Left kidney (tissue), 1 donor: ENCODE measurements at regions not wholly inside any gene's neighbourhood (a gene's known extent, or its start where the extent isn't known, plus 50 kb on each side); places are given as distances from the start of the nearest gene placed in this dataset.
"Not testable (repeated sequence)": the region's sequence is repeated elsewhere in the genome, so short reads cannot be mapped to it uniquely, and the experiment has no call there.

Source experiments
- DNase-seq: peaks from one replicate; pipeline ENCODE4 v3.0.0-alpha.2; 2013

DNA sequence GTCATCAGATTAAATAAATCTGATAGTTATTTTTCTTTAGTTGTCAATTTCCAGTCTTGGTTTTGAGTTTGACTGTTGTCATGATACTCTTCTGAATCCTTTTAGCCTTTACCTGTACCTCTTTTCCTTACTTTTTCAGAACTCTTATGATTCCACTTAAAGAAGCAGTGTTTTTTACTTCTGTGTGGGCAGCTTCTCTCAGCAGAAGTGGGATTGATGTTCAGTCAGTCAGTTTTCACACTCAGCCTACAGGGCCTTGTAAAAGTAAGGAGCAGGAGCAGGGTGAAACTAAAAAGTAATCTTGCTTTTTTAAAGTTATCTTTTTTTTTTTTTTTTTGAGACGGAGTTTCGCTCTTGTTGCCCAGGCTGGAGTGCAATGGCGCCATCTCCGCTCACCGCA is 75.1 kb downstream of the HAUS1 start:
- no peak for DNase-seq

DNA sequence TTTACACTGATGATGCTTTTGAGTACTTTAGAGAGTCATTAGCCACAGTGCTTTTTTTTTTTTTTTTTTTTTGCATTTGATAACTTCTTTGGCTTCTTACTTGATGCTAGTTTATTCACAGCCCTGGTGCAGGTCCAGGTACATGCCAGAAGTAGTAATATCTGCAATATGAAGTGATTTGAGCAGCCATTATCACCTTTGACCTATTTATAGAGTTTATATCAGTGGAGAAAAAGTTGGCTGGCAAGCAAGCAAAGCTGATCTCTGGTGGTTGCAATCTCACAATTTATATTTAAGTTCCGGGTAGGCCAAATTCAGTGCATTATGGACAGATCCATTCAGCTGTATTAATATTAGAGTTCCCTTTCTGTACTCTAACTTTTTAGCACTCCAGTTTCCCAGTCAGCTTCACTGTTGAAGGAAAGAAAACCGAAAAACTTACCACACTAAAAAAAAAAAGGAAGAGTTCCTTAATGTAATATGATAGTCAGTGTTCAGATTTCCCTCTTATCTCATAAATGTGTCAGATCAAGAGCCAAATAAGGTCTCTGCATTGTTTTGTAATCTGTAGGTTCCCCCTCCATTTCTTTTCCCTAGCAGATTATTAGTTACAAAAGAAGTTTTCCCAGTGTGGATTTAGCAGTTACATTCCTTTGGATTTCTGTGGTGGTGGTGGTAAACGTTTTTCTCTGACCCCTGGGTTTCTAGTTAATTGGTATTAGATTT is 78.6 kb downstream of the HAUS1 start:
- DNase-seq, result no peak

- DNase-seq, result not testable (repeated sequence)
Observed at GRCh38 chr18:46184296-46184695, 80.1 kb downstream of the HAUS1 start.

DNA sequence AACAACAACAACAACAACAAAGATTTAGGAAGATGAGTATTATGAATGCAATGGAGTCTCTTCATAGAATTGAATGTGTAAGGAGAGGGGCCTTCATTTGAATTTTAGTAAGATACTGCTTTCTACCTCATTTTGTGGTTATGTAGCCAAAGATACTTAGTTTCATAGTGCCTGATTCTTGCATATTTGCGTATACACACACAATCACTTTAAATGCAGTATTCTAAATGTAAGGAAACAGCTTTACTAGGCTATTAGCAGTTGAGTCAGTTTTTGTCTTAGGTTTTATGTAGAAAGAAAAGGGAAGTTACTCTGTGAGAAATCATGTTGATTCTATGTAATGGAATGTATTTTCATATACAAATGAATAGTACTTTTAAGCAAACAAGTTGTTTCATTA is 80.5 kb downstream of the HAUS1 start:
- DNase-seq, result no peak

- no peak for DNase-seq
Observed at GRCh38 chr18:46190667-46191066, 86.5 kb downstream of the HAUS1 start.

DNA sequence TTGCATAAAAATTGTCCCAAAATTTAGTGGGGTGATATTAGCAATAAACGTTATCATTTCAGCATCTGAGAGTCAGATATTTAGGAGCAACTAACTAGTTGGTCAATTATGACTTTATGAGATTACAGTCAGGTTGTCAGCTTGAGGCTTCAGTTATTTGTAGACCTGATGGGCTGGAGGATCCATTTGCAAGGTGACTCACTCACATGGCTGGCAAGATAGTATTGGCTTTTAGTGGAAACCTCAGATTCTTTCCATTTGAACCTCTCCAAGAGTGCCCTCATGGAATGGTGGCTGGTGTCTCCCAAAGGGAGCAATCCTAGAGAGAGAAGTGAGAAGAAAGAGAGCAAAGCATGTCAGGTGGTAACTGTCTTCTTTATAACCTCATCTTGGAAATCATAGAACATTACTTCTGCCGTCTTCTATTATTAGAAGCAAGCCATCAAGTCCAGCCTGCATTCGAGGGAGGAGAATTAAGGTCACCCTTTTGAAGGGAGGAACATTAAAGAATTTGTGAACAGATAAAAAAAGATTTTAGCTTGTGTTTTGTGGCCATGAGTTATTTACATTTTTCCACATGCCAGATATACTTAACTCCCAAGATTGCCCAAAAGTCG is 92.5 kb downstream of the HAUS1 start:
- no peak for DNase-seq

- no peak for DNase-seq
Observed at GRCh38 chr18:46199515-46200147, 95.4 kb downstream of the HAUS1 start.

DNA sequence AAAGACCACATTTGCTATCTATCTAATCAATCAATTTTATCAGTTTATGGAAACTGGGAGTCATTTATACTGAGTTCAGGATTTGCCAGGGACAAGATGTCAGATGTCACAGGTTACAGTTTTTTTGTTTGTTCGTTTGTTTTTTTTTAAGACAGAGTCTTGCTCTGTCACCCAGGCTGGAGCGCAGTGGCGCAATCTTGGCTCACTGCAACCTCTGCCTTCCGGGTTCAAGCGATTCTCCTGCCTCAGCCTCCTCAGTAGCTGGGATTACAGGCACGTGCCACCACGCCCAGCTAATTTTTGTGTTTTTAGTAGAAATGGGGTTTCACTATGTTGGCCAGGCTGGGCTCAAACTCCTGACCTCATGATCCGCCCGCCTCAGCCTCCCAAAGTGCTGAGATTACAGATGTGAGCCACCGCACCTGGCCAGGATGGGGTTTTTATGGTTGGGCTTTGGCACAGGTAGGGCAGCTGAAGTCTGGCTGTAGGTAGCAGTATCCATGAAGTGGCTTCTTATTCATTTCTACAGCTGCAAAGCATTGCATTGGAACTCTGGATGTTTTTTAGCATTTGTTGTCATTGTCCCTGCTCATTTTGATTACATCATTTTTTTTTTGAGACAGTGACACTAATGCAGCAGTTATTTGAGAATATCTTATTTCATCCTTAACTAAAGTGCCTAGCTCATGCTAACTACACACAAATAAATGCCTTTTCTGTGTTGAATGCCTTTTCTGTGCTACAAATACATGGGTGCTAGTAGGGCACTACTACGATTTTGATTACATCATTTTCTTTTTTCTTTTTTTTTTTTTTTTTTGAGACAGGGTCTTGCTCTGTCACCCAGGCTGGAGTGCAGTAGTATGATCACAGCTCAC is 96.2 kb downstream of the HAUS1 start:
- not testable (repeated sequence) for DNase-seq

- no peak for DNase-seq
Observed at GRCh38 chr18:46204143-46204542, 100.0 kb downstream of the HAUS1 start.

DNA sequence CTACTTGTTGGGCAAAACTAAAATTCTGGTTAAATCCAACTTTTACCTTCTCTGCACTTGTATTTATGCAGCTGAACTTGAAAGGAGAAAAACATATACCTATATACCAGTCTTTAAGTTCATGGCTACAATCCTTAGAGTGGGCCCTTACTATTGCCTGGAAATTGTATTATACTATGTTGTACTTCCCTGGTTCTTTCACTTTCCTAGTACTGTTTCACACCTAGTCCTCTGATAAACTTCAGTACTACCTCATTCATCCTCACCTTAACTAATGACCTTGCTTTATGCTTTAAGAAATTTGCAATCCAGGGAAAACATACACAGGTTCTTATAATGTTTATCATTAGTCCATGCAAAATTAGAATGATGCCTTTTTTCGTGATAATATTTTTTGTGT is 103.8 kb downstream of the HAUS1 start:
- no peak for DNase-seq

DNA sequence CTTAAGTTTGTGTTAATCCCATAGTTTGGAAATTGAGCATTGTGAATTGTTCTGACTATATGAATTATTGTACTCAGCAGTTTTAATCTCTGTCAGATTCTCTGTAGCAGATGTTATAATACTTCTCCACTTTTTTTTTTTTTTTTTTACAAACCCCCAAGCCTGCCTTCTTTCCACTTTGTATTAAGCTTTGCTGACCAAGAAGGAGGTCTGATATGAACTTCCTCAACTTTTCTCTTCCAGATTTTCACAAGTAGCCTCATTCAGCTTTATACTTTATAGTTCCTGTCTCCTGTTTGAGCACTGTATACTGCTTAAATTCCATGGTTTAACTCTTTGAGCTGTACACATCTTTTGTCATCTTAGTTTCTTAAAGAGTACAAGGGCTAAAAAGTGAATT is 105.0 kb downstream of the HAUS1 start:
- no peak for DNase-seq

DNA sequence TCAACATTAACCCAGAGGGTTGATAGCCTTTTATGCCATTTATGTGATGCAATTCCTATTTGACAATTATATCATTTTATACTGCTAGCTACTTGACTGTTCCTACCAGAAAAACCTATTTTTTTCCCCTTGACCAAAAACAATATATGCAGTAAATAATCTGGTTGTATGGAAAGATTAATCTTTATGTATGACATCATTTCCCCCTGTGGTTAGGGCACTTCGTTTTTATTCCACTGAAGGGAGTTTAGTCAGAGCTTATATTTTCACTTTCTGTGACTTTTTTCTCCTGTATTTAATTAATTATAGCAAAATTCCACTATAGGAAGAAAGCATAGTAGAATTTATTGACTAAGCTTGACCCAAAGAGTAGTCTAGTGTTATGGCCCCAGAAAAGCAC is 107.6 kb downstream of the HAUS1 start:
- no peak for DNase-seq

DNA sequence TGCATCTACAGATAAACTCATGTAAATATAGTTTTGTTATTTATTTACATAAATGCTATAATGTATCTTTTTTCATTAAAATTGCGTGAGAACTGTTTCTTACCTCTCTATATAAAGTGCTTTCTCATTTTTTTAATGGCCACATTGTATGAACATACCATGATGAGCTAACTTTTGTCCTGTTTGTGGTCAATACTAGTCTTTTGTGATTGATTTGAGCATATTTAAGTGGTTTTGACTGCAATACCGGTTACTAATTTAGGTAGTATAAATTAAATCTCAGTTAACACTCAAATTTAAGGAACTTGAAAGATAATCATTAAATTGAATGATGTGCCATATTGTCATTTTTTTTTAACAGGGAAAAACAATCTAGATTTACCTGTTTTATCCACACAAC is 108.2 kb downstream of the HAUS1 start:
- no peak for DNase-seq

- no peak for DNase-seq
Observed at GRCh38 chr18:46213295-46213694, 109.1 kb downstream of the HAUS1 start.

- no peak for DNase-seq
Observed at GRCh38 chr18:46214435-46214834, 110.2 kb downstream of the HAUS1 start.

DNA sequence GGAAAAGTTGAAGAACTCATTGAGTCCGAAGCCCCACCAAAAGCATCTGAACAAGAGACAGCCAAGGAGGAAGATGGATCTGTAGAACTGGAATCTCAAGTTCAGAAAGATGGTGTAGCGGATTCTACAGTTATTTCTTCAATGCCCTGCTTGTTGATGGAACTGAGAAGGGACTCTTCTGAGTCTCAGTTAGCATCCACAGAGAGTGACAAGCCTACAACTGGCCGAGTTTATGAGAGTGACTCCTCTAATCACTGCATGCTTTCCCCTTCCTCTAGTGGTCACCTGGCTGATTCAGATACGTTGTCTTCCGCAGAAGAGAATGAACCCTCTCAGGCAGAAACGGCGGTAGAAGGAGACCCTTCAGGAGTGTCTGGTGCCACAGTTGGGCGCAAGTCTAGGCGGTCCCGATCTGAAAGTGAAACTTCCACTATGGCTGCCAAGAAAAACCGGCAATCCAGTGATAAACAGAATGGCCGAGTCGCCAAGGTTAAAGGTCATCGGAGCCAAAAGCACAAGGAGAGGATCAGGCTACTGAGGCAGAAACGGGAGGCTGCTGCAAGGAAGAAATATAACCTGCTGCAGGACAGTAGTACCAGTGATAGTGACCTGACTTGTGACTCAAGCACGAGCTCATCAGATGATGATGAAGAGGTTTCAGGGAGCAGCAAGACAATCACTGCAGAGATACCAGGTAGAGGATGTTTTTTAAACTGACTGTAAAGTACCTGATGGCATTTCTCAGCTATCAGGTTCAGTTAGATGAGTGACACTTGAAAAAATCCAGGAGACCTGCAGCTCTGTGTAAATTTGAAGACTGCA is 111.9 kb downstream of the HAUS1 start:
- no peak for DNase-seq

DNA sequence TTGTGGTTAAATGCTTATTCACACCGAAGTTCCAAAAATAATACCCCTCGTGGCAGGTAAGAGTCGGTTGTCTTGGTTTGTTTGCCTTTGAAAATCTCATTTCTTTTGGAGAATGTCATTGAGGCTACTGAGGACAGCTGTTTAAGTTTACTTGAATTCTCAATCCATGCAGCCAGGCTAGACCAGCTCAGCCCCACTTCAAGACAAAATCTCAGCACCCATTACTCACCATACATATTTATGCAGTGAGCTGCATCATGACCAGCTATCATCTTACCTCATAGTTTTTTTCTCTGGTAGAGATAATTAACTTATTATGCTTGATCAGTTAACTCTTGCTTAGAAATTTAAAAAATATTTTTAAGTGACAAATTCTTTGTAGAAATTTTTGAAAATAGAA is 115.9 kb downstream of the HAUS1 start:
- no peak for DNase-seq

GRCh38 chr18:46222093-46222492 is 117.9 kb downstream of the HAUS1 start:
- no peak for DNase-seq

DNA sequence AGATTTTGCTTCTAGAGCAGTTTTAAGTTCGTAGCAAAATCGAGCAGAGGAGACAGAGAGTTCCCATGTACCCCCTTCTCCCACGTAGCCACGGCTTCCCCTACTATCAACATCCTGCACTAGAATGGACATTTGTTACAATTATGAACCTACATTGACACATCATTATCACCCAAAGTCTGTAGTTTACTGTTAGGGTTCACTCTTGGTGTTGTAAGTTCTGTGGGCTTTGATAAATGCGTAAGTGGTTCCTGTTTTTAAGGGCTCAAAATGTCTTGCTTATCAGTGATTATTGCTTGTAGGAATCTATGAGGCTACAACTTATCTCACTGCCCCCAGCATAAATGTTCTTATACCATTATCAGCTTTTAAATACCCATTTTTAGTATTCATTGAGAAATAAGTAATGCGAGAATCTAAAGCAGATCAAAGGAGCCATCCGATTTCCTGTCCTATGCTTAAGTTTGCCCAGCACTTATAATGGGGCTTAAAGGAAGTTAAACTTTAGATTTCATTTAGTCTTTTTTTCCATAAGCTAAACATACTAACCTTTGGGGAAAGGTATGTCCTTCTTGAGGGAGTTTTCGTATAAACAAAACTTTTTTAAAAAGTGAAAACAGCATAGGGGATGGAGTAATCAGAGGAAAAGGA is 118.7 kb downstream of the HAUS1 start:
- DNase-seq, result no peak

DNA sequence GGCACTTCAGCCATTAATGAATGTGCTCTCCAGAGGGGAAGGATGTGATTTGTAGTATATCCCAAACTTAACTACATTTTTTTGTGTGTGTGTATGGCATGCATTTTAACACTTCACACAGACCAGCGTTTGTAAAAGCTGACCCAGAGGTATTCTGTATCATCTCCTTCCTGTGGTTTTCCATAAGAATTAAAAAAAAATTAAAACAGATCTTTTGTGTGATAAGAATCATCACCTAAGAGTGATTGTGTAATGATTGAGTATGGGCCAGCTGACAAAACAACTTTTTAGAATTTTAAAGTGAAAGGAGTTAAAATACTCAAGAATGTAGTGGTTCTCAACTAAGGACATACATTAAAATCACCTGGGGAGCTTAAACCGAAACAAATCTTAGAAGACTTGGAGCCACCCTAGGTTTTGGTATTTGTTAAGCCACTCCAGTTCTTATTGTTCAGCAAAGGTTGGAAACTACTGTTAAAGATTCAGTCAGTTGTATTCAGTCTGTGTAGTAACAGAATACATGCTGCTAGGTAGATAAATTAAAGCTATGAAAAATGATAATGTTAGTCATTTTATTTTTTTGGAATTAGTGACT is 120.1 kb downstream of the HAUS1 start:
- no peak for DNase-seq

- DNase-seq, result no peak
Observed at GRCh38 chr18:46226461-46226860, 122.3 kb downstream of the HAUS1 start.
